Umbilical cord (tissue), 1 donor: ENCODE measurements at regions not wholly inside any gene's neighbourhood (a gene's known extent, or its start where the extent isn't known, plus 50 kb on each side); places are given as distances from the start of the nearest gene placed in this dataset.

ENCODE experiments used
- DNase-seq: peaks from one replicate; pipeline ENCODE4 v3.0.0-alpha.2; 2015; ENCODE audit warnings: low spot score

GRCh38 chr14:96143906-96144305 is 60.7 kb upstream of the BDKRB2 start:
- DNase-seq = no peak

- peak; percentile 56 for DNase-seq
These were observed 59.3 kb upstream of the BDKRB2 start for GRCh38 chr14:96145116-96145864.

GRCh38 chr14:96146131-96146771 is 58.4 kb upstream of the BDKRB2 start:
- DNase-seq = peak; percentile 82

GRCh38 chr14:96148631-96149030 is 56.0 kb upstream of the BDKRB2 start:
- DNase-seq = no peak

GRCh38 chr14:96149131-96149530 is 55.5 kb upstream of the BDKRB2 start:
- DNase-seq = no peak

GRCh38 chr14:96150214-96150613 is 54.4 kb upstream of the BDKRB2 start:
- DNase-seq = no peak

GRCh38 chr14:96151242-96151641 is 53.4 kb upstream of the BDKRB2 start:
- DNase-seq = no peak

- no peak for DNase-seq
These were observed 51.6 kb upstream of the BDKRB2 start for GRCh38 chr14:96153003-96153402.
